Erythroblast (primary cell): ENCODE measurements at regions not wholly inside any gene's neighbourhood (a gene's known extent, or its start where the extent isn't known, plus 50 kb on each side); places are given as distances from the start of the nearest gene placed in this dataset.

Source experiments
- GATA1 ChIP-seq: IDR thresholded peaks from 2 replicates; pipeline ENCODE4 v1.6.1; 2011; ENCODE audit warnings: low read depth, mild to moderate bottlenecking, control low read depth, low read length, moderate library complexity
- POLR2A ChIP-seq: IDR thresholded peaks from 2 replicates; pipeline ENCODE4 v1.6.1; 2011; ENCODE audit warnings: mild to moderate bottlenecking, low read length

DNA sequence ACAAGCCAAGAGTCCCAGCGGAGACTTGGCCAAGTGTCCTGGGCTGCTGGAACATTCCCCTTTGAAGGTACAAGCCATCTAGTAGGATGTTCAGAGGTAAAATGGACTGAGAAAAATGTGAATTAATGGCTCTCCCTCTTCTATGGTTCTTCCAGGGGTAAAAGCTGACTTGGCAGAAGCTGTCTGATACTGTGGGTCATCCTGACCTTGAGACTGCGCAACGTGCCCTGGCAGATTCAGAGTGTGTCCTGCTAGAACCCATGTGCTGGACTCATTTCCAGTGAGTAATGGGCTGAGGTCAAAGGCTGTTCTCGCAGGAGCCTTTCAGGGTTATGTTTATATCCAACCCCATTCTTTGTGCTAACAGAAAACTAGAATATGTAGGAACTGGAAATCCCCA, 423.0 kb upstream of the CD180 start:
- TF ChIP-seq POLR2A (no peak), GATA1 (no peak)
